ENCODE measurements at regions not wholly inside any gene's neighbourhood (a gene's known extent, or its start where the extent isn't known, plus 50 kb on each side); places are given as distances from the start of the nearest gene placed in this dataset.

- Histone ChIP-seq H3K4me3 (no peak overlapping the region), H3K27ac (no peak overlapping the region)
Observed at GRCh38 chr14:38856798-38857197, 246.2 kb downstream of the SEC23A start.

GRCh38 chr14:38855513-38855912, 247.5 kb downstream of the SEC23A start:
- TF ChIP-seq CTCF (IDR thresholded peaks at IDR 0.05; ENCODE audit: low read depth, low read length) = no peak
- Histone ChIP-seq H3K4me1 (ENCODE audit: low read depth) (no peaks in the 10 kb centered on the region), H3K36me3 (no peaks in the 10 kb centered on the region), H3K27me3 (no peaks in the 10 kb centered on the region), H3K4me3 (no peak overlapping the region), H3K9me3 (ENCODE audit: low read depth) (no peaks in the 10 kb centered on the region), H3K27ac (no peak overlapping the region)
- DNase-seq (ENCODE audit: low read depth in 1 of 2, low spot score in 1 of 2) = no peak

More at GRCh38 chr14:38856798-38857197, 246.2 kb downstream of the SEC23A start:
- DNase-seq (ENCODE audit: low read depth in 1 of 2, low spot score in 1 of 2) = no peak
- Histone ChIP-seq H3K4me1 (ENCODE audit: low read depth) (no peaks in the 10 kb centered on the region), H3K36me3 (no peaks in the 10 kb centered on the region), H3K27me3 (no peaks in the 10 kb centered on the region), H3K9me3 (ENCODE audit: low read depth) (no peaks in the 10 kb centered on the region)
- TF ChIP-seq CTCF (IDR thresholded peaks at IDR 0.05; ENCODE audit: low read depth, low read length) = no peak

GRCh38 chr14:38851111-38851510, 251.9 kb downstream of the SEC23A start:
- TF ChIP-seq CTCF (IDR thresholded peaks at IDR 0.05; ENCODE audit: low read depth, low read length) = no peak
- no peak for DNase-seq (ENCODE audit: low read depth in 1 of 2, low spot score in 1 of 2)
- no peaks in the 10 kb centered on the region for H3K36me3 ChIP-seq
- H3K27ac ChIP-seq = no peak overlapping the region
- H3K4me3 ChIP-seq = no peak overlapping the region
- no peaks in the 10 kb centered on the region for H3K9me3 ChIP-seq (ENCODE audit: low read depth)
- H3K27me3 ChIP-seq = no peaks in the 10 kb centered on the region
- H3K4me1 ChIP-seq (ENCODE audit: low read depth) = no peaks in the 10 kb centered on the region

- no peak for DNase-seq (ENCODE audit: low read depth in 1 of 2, low spot score in 1 of 2)
- no peaks in the 10 kb centered on the region for H3K27me3 ChIP-seq
- no peak overlapping the region for H3K27ac ChIP-seq
- no peaks in the 10 kb centered on the region for H3K9me3 ChIP-seq (ENCODE audit: low read depth)
- TF ChIP-seq CTCF (IDR thresholded peaks at IDR 0.05; ENCODE audit: low read depth, low read length) = no peak
- no peaks in the 10 kb centered on the region for H3K36me3 ChIP-seq
- H3K4me1 ChIP-seq (ENCODE audit: low read depth) = no peaks in the 10 kb centered on the region
- no peak overlapping the region for H3K4me3 ChIP-seq
Observed at GRCh38 chr14:38850664-38851063, 252.4 kb downstream of the SEC23A start.

- H3K36me3 ChIP-seq = no peaks in the 10 kb centered on the region
- no peaks in the 10 kb centered on the region for H3K4me1 ChIP-seq (ENCODE audit: low read depth)
- H3K4me3 ChIP-seq = no peak overlapping the region
- H3K27ac ChIP-seq = no peak overlapping the region
- H3K27me3 ChIP-seq = no peaks in the 10 kb centered on the region
- TF ChIP-seq CTCF (IDR thresholded peaks at IDR 0.05; ENCODE audit: low read depth, low read length) = no peak
- no peak for DNase-seq (ENCODE audit: low read depth in 1 of 2, low spot score in 1 of 2)
- no peaks in the 10 kb centered on the region for H3K9me3 ChIP-seq (ENCODE audit: low read depth)
Observed at GRCh38 chr14:38848243-38848935, 254.6 kb downstream of the SEC23A start.
